ENCODE measurements at regions not wholly inside any gene's neighbourhood (a gene's known extent, or its start where the extent isn't known, plus 50 kb on each side); places are given as distances from the start of the nearest gene placed in this dataset.

DNA sequence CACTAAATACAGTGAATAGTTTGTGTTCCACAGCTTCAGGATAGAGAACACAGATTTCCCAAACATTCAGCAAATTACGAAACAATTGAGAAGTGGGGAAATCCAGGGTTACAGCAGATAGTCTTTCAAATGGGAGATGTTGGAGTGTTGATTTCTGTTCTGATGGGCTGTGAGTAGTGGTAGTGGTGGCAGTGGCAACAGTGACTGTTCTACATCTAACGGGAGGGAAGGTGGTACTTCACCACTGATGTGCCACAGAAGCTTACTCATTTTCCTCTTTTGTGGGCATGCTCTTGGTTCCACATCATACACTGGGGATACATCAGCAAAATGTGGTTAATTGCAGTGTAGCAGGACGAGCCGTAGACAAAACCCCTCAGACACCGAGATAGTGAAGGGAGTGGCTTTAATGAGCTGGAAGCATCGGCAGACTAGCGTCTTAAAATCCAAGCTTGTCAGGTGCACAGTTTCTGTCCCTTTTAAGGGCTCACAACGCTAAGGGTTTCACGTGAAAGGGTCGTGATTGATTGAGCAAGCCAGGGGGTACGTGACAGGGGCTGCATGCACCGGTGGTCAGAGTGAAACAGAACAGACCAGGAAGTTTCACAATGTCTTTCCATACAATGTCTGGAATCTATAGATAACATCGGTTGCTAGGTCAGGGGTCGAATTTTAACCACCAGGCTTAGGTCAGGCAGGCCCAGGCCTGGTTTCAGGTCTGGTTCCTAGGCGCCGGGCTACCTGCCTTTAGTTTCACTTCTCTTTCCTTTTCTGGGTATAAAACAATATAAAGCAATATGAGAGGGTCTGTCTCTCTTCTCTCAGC lies 330.6 kb upstream of the FBXO33 start:
- Histone ChIP-seq H3K4me2 (ENCODE audit: low read depth, low read length, poor library complexity, severe bottlenecking) (peak overlapping the region; percentile 43), H2AFZ (ENCODE audit: low read depth, low read length, severe bottlenecking) (peak overlapping the region; percentile 59), H3K36me3 (ENCODE audit: low read length) (no peaks in the 10 kb centered on the region), H3K9me3 (ENCODE audit: insufficient read depth, low read length) (peaks cover 7% of the 10 kb centered on the region), H3K9me2 (replicated peaks; ENCODE audit: insufficient read depth, low read length) (no peaks in the 10 kb centered on the region), H3K9ac (ENCODE audit: low read length) (peak overlapping the region; percentile 21), H3K4me3 (ENCODE audit: insufficient read depth, low read length, poor library complexity, severe bottlenecking) (no peak overlapping the region), H3F3A (ENCODE audit: insufficient read depth) (peaks cover 7% of the 10 kb centered on the region), H4K20me1 (ENCODE audit: low read depth, low read length) (no peaks in the 10 kb centered on the region), H3K79me2 (ENCODE audit: insufficient read depth, low read length) (no peaks in the 10 kb centered on the region), H3K27ac (ENCODE audit: low read depth, low read length) (peak overlapping the region; percentile 55), H3K27me3 (ENCODE audit: low read length) (no peaks in the 10 kb centered on the region)
- TF ChIP-seq, protein P1, sequence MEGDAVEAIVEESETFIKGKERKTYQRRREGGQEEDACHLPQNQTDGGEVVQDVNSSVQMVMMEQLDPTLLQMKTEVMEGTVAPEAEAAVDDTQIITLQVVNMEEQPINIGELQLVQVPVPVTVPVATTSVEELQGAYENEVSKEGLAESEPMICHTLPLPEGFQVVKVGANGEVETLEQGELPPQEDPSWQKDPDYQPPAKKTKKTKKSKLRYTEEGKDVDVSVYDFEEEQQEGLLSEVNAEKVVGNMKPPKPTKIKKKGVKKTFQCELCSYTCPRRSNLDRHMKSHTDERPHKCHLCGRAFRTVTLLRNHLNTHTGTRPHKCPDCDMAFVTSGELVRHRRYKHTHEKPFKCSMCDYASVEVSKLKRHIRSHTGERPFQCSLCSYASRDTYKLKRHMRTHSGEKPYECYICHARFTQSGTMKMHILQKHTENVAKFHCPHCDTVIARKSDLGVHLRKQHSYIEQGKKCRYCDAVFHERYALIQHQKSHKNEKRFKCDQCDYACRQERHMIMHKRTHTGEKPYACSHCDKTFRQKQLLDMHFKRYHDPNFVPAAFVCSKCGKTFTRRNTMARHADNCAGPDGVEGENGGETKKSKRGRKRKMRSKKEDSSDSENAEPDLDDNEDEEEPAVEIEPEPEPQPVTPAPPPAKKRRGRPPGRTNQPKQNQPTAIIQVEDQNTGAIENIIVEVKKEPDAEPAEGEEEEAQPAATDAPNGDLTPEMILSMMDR (IDR thresholded peaks at IDR 0.05; ENCODE audit: insufficient read depth, low read length, poor library complexity, severe bottlenecking), result no peak
- no peak for TF ChIP-seq EZH2phosphoT487 (conservative IDR thresholded peaks at IDR 0.05; ENCODE audit: low read length)

DNA sequence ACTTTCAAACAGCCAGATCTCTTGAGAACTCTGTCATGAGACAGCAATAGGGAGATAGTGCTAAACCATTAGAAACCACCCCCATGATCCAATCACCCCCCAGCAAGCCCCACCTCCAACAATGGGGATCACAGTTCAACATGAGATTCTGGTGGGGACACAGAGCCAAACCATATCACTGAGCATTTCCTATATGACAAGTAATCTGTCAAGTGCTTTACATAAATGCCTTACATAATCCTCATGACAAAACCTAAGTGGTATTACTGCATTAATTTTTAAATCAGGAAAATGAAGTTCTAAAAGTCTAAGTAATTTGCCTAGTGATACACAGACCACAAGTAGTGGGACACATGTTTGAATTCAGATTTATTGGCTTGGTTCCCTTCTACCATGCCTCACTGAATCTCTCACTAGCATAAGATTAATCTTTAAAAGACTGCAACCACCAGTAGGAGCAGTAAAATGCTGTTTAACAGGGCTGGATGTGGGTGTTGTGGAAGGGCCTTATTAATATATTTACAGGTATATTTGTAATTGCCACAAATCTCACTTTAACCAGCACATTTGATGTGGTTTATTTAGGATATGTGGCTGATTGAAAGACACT lies 323.1 kb upstream of the FBXO33 start:
- Histone ChIP-seq H3K9ac (ENCODE audit: low read length) (no peak overlapping the region), H3K27me3 (ENCODE audit: low read length) (no peaks in the 10 kb centered on the region), H3K79me2 (ENCODE audit: insufficient read depth, low read length) (no peaks in the 10 kb centered on the region), H3K36me3 (ENCODE audit: low read length) (no peaks in the 10 kb centered on the region), H2AFZ (ENCODE audit: low read depth, low read length, severe bottlenecking) (no peak overlapping the region), H3K4me3 (ENCODE audit: insufficient read depth, low read length, poor library complexity, severe bottlenecking) (no peak overlapping the region), H3F3A (ENCODE audit: insufficient read depth) (no peaks in the 10 kb centered on the region), H4K20me1 (ENCODE audit: low read depth, low read length) (no peaks in the 10 kb centered on the region), H3K4me2 (ENCODE audit: low read depth, low read length, poor library complexity, severe bottlenecking) (no peak overlapping the region), H3K27ac (ENCODE audit: low read depth, low read length) (no peak overlapping the region), H3K9me3 (ENCODE audit: insufficient read depth, low read length) (no peaks in the 10 kb centered on the region), H3K9me2 (replicated peaks; ENCODE audit: insufficient read depth, low read length) (no peaks in the 10 kb centered on the region)
- no peak for TF ChIP-seq EZH2phosphoT487 (conservative IDR thresholded peaks at IDR 0.05; ENCODE audit: low read length)
- TF ChIP-seq, protein P1 (IDR thresholded peaks at IDR 0.05; ENCODE audit: insufficient read depth, low read length, poor library complexity, severe bottlenecking), result no peak

DNA sequence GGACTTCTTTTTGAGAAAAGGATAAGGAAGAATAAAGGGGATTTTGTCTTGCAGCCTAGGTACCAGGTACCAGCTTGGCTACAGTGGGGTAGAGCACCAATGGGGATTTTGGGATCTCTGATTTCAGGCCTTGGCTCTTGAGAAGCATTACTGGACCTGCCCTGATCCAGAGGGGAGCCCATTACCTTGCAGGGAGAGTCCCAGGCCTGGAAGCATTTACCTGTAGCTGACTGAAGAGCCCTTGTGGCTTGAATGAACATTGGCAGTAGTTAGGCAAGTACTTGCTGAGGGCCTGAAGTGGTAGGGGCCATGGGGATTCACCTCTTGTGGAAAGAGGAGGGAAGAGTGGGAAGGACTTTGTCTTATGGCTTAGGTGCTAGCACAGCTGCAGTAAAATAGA lies 308.2 kb upstream of the FBXO33 start:
- Histone ChIP-seq H3K4me3 (ENCODE audit: insufficient read depth, low read length, poor library complexity, severe bottlenecking) (no peak overlapping the region), H3K27ac (ENCODE audit: low read depth, low read length) (no peak overlapping the region)

More for the DNA sequence above, 308.2 kb upstream of the FBXO33 start:
- Histone ChIP-seq H3K36me3 (ENCODE audit: low read length) (no peaks in the 10 kb centered on the region), H3F3A (ENCODE audit: insufficient read depth) (no peaks in the 10 kb centered on the region), H3K9me2 (replicated peaks; ENCODE audit: insufficient read depth, low read length) (no peaks in the 10 kb centered on the region), H3K27me3 (ENCODE audit: low read length) (no peaks in the 10 kb centered on the region), H3K79me2 (ENCODE audit: insufficient read depth, low read length) (no peaks in the 10 kb centered on the region), H2AFZ (ENCODE audit: low read depth, low read length, severe bottlenecking) (no peak overlapping the region), H3K9me3 (ENCODE audit: insufficient read depth, low read length) (0 out of 2 replicates have a peak, but pooled peaks cover 5% of the 10 kb centered on the region), H3K4me2 (ENCODE audit: low read depth, low read length, poor library complexity, severe bottlenecking) (no peak overlapping the region), H4K20me1 (ENCODE audit: low read depth, low read length) (no peaks in the 10 kb centered on the region), H3K9ac (ENCODE audit: low read length) (no peak overlapping the region)
- TF ChIP-seq EZH2phosphoT487 (conservative IDR thresholded peaks at IDR 0.05; ENCODE audit: low read length), result no peak
- TF ChIP-seq, protein P1 (IDR thresholded peaks at IDR 0.05; ENCODE audit: insufficient read depth, low read length, poor library complexity, severe bottlenecking), result no peak
